GM21576 (cell line): ENCODE measurements at regions not wholly inside any gene's neighbourhood (a gene's known extent, or its start where the extent isn't known, plus 50 kb on each side); places are given as distances from the start of the nearest gene placed in this dataset.

Experiments
- ATAC-seq: cut with Tn5 transposase; IDR thresholded peaks from one replicate; pipeline ENCODE4 v1.9.1; 2021; ENCODE audit warnings: mild to moderate bottlenecking, moderate library complexity; ENCODE audit not compliant: unreplicated experiment

- ATAC-seq = no peak
Observed at GRCh38 chr2:2859732-2860131, 517.9 kb downstream of the EIPR1 start.

GRCh38 chr2:2859164-2859563, 518.5 kb downstream of the EIPR1 start:
- no peak for ATAC-seq

- ATAC-seq = no peak
Observed at GRCh38 chr2:2856723-2857415, 520.7 kb downstream of the EIPR1 start.

- no peak for ATAC-seq
Observed at GRCh38 chr2:2855297-2855696, 522.3 kb downstream of the EIPR1 start.

GRCh38 chr2:2853346-2853745, 522.3 kb upstream of the MYT1L start:
- no peak for ATAC-seq

GRCh38 chr2:2851806-2852777, 521.0 kb upstream of the MYT1L start:
- no peak for ATAC-seq

- ATAC-seq = no peak
Observed at GRCh38 chr2:2851316-2851715, 520.2 kb upstream of the MYT1L start.

- no peak for ATAC-seq
Observed at GRCh38 chr2:2850859-2851258, 519.8 kb upstream of the MYT1L start.

GRCh38 chr2:2850218-2850755, 519.2 kb upstream of the MYT1L start:
- ATAC-seq = no peak

GRCh38 chr2:2849464-2850217, 518.6 kb upstream of the MYT1L start:
- ATAC-seq = no peak

GRCh38 chr2:2848621-2849333, 517.7 kb upstream of the MYT1L start:
- no peak for ATAC-seq

GRCh38 chr2:2848198-2848597, 517.1 kb upstream of the MYT1L start:
- no peak for ATAC-seq

GRCh38 chr2:2847209-2847676, 516.2 kb upstream of the MYT1L start:
- ATAC-seq = no peak

GRCh38 chr2:2846332-2847208, 515.5 kb upstream of the MYT1L start:
- no peak for ATAC-seq

GRCh38 chr2:2845806-2846315, 514.8 kb upstream of the MYT1L start:
- ATAC-seq = no peak

GRCh38 chr2:2845267-2845666, 514.2 kb upstream of the MYT1L start:
- ATAC-seq = no peak

- no peak for ATAC-seq
Observed at GRCh38 chr2:2843969-2844548, 513.0 kb upstream of the MYT1L start.

- ATAC-seq = no peak
Observed at GRCh38 chr2:2842466-2842865, 511.4 kb upstream of the MYT1L start.
